ENCODE measurements at regions not wholly inside any gene's neighbourhood (a gene's known extent, or its start where the extent isn't known, plus 50 kb on each side); places are given as distances from the start of the nearest gene placed in this dataset.

DNA sequence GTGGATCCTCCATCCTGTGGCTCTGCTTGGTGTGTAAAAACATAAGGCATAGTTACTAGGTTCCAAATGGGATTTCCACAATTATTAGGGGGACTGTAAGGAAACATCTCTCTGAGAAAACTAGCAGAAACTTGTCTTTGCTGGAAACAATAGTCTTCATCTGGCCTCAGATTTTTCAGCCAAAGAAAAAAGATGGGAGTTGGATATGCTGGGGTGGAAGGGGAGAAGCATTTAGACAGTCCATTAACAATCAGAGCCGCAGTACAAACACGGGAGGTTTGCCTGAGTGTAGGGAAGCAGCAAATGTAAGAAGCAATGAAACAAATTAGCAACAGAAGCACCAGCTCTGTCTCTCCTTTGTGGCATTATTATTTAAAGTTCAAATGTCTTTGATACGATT, 402.7 kb upstream of the ZNF608 start:
- DNase-seq: no peak

DNA sequence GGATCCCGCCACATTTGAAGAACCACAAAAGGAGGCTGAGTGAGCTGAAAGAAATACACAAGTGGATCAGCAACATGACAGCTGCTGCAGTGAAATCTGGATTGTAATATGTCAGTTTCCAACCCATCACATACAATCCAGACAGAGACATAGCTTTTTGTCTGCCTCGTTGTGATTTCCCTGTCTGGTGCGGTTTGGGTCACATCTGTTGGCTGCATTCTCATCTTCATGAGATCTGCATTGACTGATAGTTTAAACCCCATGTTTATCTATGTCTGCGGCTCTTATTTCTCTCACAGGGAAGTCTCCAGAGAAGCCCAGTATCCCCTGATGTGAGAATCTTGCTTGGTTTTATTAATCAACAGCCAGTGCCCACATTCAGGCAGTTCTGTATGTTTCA, 403.1 kb upstream of the ZNF608 start:
- DNase-seq: peak; percentile 80

DNA sequence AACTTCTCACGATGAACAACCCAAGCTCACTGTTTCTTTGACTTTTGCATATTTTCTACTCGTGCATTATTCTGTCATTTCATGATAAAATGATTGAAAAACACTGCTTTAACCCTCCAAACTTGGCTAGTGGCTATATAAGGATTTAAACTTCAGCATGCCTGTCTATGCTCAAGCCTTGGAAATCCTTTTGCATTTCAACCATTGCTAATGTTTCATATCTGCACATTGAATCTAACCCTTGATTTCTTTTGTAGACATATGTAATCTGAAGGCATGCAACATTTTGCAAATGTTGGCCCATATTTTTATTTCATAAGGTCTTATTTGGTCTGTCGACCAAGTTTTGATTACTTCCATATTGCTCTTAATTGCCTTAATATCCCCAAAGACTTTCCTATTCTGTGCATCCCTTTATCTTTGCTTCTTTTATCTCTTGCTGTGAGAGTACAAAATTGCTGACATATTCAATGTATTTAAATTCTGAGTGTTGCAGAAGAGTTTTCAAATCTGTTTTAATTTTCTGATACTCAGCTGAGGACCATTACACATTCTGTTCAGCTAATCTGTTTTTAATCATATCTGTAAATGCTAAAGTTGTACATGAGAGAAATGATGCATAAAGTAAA, 403.7 kb upstream of the ZNF608 start:
- DNase-seq: peak; percentile 67

DNA sequence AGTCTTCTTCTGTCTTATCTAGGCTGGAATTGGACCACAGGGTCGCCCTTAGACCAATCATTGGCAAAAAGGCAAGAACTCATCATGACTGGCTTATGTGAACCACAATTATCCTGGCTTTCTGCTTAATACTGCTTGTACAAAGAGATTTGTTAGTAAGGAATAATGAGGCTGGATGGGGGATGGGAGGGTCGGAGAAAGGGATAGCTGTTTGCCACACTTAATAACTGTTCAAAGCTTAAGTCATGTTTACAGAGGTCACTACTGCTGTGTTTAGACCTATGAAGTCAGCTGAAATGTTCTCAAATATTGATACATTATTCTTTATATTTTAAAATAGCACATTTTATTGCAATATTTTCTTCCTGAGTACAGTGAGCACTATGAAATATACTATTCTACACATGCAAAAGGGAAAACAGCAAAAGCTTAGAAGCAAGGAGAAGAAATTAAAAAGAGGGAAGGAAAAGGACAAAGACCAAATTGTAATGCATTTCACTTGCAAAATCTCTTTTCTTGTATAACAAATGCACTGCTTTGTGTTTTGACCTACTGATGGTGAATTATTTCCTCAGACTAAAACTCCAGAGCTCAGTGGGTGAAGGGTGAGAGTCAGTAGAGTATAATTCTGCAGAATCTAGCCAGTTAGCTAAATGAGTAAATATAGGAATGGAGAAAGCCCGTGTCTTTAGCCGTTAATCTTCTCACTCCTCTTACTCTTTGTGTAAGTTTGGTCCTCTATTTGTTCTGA, 404.9 kb upstream of the ZNF608 start:
- peak; percentile 67 for DNase-seq

DNA sequence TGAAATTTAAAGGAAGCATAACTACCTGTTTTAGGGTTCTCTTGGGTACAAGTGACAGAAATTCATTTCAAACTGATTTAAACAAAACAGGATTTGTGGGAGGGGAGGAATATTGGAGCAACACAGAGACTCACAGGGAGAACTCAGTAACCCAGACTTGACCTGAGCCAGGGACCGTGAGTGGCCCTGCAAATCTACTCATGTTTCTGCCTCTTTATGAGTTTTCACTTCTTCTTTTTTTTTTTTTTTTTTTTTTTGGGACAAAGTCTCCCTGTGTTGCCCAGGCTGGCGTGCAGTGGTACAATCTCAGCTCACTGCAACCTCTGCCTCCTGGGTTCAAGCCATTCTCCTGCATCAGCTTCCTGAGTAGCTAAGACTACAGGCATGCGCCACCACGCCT, 405.6 kb upstream of the ZNF608 start:
- DNase-seq: peak; percentile 5

DNA sequence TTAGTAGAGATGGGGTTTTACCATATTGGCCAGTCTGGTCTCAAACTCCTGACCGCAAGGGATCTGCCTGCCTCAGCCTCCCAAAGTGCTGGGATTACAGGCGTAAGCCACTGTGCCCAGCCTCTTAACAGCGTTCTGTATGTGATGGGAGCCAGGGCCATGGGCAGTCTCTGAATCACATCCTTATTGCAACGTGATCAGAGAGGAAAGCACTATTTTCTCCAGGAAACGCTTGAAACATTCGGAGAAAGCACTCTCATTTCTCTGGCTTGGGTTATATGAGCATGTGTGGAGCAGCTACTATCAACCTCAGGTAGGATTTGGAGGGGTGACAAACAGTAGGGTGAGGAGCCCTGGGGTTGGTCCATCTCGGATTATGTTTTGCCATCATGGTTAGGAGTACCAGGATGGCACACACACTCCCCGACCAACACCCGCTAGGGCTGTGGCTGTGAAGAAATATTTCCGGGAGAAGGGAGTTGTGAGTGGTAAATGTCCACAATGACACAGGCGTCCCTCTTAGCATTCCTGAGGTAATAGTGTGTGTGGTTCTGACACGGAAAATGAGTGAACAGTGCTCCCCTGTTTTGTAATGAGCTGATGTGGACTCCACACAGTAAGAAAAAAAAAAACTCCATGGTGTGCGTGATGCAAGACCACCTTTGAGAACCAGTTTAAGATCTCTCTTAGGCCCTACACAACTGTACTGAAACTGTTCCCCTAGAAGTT, 406.2 kb upstream of the ZNF608 start:
- DNase-seq: no peak

DNA sequence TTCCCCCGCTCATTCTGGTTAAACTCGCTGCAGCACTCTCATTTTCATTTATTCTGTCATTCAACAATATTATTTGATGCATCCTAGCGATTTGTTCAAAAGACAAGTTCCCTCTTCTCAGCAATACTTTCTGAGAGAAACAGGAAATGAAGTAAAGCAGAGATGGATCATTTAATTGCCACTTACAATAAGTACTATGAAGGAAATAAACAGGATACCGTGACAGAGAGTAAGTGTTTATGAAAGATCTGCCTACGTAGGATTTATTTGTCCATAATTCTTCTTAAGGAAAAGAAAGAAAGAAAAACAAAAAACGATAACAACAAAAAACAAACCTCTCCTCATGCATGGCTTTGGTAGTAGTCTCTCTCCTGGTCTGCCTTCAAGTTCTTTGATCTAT, 406.8 kb upstream of the ZNF608 start:
- no peak for DNase-seq

DNA sequence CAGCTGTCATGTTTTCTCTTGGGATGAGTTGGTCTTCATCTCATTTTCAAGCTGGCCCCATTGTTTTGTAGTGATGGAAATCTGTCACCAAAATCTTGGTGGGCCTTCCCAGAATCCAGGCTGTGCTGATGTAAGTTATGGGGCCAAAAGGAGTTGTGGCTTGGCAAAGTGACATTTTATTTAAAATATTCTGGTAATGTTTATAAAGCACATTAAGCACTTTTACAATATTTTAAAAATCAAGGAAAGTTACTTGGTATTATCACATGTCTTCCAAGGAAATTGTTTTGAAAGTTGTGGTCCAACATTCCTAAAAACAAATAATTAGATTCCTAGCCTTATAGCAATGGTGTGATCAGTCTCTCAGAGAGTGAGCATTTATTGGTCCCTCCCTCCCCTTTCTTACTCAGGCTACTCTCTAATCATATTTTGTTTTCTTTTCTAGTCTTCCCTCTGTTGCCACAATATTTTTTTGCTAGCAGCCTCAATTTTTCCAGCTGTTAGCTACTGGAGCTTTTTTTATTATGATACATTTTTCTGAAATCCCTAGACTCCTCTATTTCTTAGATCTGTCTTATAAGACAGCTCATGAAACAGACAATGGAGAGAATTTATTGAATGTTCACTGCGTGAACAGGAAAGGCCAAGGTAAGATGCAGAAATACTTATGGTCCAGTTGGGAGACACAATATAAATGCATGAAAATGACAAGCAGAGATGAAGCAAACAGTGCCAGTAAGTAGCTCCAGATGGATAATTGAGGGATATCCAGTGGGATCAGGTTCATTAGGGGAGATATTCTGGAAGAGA, 408.1 kb upstream of the ZNF608 start:
- peak; percentile 42 for DNase-seq

DNA sequence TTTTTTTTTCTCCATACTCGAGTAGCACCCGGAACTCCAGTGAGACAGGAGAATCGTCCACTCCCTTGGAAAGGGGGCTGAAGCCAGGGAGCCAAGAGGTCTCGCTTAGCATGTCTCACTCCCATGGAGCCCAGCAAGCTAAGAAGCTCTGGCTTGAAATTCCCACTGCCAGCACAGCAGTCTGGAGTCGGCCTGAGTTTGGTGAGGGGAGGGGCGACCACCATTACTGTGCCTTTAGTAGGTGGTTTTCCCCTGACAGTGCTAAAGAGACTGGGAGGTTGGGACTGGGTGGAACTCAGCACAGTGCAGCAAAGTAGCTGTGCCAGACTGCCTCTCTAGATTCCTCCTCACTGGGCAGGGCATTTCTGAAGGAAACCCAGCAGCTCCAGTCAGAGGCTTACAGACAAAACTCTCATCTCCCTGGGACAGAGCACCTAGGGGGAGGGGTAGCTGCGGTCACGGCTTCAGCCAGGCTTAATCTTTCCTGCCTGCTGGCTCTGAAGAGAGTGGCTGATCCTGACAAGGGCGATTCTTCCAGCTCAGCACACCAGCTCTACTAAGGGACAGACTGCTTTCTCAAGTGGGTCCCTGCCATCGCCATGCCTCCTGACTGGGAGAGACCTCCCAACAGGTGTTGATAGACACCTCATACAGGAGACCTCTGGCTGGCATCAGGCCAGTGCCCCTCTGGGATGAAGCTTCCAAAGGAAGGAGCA, 414.5 kb upstream of the ZNF608 start:
- DNase-seq: peak; percentile 81

DNA sequence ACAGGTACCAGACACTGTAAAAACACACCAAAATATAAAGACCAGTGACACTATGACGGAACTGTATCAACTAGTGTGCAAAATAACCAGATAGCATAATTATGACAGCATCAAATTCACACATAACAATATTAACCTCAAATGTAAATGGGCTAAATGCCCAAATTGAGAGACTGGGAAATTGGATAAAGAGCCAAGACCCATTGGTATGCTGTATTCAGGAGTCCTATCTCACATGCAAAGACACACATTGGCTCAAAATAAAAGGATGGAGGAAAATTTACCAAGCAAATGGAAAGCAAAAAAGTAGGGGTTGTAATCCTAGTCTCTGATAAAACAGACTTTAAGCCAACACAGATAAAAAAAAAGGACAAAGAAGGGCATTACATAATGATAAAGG, 416.3 kb upstream of the ZNF608 start:
- DNase-seq: no peak

DNA sequence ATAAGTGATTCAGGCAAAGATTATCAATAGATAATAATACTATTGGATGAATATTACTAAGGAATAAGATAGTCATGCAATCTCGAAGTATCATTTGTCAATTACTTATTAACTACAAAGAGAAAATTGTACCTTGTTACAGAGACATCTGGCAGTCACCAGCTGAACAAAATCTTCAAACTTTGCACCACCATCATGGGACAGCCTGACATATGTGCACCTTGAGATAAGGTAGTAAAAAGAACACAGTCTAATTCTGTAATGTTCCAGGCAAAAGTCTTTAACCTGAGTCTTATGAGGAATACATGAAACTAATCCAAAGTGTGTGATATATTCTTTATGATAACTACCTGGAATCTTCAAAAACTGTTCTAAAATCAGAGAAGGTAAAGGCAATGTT, 423.0 kb upstream of the ZNF608 start:
- no peak for DNase-seq

DNA sequence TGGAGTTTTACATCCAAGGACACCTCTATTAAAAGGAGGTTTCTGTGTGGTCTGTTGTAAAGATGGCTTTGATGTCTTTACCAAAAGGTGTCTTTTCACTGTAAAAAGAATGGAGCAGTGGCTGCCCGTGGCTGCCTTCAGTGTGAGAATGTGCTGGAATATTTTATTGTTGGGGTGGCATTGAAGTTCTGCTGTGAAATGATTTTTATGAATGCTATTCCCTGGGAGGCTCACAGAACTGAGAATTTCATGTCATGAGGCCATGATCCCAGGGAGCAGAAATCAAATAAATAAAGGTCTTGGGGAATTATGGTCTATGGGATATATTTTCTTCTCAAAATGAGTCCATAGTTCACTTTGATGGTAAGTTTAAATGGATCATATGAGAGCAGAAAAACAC, 425.2 kb upstream of the ZNF608 start:
- no peak for DNase-seq

DNA sequence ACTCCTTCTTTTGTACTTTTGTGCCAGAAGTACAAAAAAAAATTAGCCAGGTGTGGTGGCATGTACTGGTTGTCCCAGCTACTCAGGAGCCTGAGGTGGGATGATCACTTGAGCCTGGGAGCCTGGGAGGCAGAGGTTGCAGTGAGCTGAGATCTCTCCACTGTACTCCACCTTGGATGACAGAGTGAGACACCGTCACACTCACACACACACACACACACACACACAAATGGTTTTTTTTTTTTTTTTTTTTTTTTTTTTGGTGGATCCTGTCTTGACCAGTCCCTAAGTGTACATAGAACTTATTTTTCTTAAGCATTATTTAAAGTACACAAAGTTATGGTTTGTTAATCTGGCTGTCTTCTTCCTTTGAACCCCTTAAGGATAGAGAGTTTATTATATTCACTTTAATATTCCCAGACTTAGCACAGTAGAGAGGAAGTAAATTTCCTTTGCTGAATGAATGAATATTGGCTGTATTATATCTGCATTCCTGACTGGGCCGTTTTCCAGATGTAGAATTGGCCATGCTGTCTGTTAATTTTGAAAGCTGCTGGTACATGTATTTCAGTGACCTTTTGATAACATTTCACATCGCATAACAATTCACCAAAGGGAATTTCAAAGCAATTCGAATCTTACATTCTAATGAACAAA, 429.0 kb upstream of the ZNF608 start:
- peak; percentile 15 for DNase-seq

DNA sequence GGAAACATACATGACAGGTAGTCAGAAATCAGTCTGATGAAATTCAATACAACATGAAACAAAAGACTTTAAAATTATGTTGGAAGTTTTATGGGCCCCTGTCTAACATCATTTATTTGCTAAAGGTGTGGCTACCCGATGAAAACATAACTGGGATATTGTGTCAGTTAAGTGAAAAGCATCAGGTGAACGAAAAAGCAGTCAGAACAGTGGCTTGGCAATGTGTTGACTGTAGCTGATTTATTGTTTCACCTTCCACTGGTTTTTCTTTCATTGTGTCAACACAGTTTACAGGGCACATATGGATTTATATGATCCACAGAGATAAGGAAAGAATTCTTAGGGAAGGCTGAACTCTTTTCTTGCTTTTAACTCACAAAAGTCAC, 429.6 kb upstream of the ZNF608 start:
- no peak for DNase-seq

DNA sequence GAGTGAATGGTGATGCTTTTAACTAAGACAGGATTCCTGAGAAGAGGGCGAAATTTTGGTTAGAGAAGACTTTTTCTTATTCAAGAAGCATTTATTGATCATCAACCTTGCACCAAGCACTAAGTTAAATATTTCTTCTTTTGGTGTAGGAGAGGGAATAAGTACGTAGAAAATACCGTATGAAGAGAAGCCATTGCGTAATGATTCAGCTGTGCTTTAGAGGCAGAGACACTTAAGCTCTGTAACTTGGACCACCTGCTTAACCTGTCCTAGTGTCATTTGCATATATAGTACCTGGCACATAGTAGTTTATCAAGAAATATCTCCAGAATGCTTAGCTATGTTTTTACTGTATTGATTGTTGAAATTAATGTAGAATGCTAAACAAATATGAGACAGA, 430.9 kb upstream of the ZNF608 start:
- DNase-seq: no peak

DNA sequence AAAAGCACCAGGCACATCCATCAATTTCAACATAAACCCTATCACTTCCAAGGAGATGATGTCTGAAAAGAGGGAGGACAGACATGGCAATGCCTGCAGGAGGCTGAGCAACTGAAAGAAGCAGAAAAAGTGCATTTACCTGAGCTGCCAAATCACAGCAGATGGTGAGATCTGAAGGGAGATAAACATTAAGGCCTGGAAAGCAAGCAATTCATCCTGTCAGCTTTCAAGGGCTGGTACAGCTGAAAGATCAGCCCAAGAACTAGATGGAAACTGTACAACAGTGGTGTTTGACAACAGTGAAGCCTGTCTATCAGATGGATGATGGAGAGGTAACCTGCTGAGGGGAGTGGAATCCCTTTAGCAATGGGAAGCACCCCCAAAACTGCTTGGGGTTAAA, 433.2 kb upstream of the ZNF608 start:
- DNase-seq: no peak

DNA sequence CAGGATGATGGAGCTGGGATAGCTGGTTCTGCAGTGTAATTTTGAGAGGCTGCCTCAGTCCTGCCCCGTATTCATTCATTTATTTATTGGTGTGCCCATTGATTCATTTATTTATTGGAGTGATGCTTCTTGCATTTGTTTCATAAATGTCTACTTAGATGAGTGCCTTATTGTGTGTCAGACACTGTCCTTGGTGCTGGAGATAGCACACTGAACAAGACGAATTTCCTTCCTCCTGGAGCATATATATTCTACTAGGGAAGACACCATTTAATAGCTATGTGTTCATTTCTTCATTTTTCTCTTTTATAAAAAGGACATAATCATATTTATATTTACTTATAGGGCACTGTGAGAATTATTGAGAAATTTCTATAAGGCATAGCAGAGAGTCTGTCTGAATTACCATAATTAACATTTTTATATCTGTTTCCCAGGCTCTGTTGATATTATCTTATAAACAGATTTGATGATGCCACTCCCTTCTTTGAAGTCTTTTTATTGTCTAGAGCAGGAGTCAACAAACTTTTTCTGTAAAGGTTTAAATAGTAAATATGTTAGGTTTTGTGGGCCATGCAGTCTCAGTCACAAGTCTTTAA, 433.9 kb upstream of the ZNF608 start:
- DNase-seq: no peak

DNA sequence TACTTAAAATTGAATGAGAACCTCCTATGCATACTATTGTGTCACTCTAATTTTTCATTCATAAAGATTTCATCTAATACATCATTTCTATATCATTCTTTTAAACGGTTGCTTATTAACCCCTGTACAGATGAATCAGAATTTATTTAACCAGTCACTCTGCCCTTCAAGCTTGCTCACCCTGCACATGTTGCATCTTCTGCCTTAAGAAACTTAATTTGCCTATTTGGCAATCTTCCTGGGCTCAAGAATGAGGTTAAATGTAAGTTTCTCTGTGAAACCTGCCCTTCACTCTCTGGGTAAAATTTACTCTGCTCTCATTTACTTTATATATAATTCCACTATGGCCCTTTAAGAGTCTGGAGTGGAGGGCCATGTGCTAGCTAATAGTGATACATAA, 434.7 kb upstream of the ZNF608 start:
- no peak for DNase-seq

DNA sequence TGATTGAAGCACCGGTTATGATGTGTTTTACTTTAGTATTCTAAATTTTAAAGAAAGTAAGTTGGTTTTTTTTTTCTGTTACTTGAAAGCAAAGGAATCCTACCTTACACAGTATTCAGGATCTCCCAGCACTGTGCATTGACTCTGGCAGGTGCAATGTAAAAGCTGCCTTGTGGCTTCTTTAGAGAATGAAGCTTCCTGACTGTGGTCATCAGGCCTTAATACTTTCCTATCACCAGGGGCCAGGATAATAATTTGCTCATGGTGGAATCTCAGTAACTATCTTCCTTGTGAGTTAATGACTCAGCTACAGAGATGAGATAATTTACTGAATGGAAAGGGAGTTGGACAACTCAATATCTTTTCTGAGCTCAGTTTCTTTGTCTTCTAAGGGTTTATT, 435.5 kb upstream of the ZNF608 start:
- no peak for DNase-seq

DNA sequence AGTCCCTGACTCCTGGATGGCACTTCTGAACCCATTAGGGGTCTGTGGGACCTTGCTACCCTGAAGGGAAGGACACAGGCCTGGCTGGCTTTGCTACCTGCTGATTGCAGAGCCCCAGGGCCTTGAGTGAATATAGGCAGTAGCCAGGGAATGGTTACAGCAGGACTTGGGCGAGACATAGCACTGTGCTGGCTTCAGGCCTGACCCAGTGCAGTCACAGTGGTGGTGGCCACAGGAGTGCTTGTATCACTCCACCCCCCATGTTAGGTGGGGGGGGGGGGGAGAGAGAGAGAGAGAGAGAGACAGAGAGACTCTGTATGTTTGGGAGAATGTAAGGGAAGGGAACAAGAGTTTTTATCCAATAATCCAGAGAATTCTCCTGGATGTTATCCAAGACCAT, 439.3 kb upstream of the ZNF608 start:
- no peak for DNase-seq

DNA sequence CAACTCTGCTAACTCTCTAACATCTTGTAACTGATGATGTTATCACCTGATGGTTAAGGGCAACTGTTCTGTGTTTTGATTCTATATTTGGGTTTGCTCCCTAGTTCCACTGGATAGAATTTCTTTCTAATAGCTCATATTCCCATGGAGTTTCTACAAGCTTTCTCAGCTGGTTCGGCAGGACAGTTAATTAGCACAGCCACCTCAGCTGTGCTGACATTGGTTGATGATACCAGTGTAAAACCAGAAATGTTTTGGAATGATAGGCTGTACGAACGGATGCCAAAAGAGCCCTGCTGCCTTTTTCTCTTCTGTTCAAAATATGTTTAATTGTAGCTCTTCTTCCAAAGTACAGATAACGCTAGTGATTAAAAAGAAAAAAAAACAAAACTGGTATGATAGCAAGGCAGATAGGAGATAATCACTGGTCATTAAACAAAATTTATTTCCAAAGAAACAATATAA, 440.5 kb upstream of the ZNF608 start:
- DNase-seq: no peak

DNA sequence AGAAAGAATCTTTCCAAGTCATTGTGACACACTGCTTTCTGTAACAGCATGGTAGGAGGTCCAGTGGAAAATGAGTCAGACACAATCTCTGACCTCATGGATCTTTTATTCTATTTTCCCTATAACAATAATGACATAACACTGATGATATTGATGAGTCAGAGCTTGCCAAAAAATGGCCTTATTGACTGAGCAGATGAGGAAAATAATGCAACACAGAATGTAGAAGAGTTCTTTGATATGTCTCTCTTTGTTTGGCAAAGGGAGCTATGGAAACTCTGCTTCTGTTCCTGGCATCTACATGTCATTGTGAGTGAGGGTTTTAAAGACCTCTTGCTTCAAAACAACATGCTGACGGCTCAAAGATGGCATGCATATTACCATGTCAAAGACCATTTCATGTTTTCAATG, 443.1 kb upstream of the ZNF608 start:
- no peak for DNase-seq

All from eye (tissue), 1 donor.